NCI-H748 treated with DMSO at 0.1 percent for 48 hours (cell line): ENCODE measurements at regions not wholly inside any gene's neighbourhood (a gene's known extent, or its start where the extent isn't known, plus 50 kb on each side); places are given as distances from the start of the nearest gene placed in this dataset.

Experiments used
- DNase-seq: peaks from one replicate; lab custom pipeline; 2025; lab: John Stamatoyannopoulos, UW

DNA sequence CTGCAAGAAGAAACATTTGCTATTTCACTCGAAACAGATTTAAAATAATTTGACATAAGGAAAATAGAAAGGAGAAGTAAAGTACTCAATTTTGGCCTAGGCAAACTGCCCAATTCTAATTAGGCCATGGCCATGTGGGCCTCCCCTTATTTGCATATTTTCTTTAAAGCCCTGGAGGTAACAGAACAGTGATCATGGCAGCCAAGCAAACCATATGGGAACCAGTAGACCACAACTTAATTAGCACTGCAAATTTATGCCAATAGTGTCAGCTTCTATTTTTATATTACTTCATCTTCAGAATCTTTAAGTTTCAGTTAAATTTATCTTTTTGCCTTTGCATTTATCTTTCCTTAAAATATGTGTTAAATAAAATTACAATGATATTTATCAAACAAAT is 63.3 kb upstream of the THSD7A start:
- DNase-seq = peak; percentile 38

DNA sequence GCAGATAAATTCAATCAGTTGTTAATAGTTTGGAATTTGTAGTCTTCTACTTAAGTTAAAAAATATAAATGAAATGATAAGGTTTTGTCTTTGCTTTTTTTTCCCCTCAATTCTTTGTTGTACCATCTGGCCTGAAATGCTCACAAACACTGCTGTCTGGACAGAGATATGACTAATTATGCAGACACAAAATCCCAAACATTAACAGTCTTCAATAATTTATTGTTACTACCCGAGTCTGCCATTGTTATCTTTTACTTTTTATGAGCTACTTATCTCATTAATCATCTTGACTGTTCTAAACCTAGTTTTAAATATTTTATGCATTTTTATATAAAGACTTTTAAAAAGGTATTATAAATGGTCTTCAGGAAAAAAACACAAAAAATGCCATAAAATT is 64.7 kb upstream of the THSD7A start:
- no peak for DNase-seq

DNA sequence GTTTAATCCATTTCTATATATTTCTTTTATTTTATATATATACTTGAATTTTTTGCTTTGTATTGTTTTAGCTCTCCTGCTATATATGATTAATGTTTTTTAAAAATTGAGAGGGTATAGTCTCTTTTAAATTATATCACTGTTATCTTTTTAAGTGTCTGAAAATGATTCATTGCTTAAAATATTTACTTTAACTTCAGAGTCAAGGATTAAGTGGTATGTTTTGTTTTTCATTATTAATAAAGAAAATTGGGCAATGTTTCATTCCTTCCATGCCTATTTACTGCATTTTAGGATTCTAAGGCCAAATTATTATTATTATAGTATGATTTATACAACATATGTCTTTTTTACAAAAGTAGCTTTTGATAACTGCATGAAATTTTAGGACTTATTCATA is 67.2 kb upstream of the THSD7A start:
- DNase-seq = no peak

DNA sequence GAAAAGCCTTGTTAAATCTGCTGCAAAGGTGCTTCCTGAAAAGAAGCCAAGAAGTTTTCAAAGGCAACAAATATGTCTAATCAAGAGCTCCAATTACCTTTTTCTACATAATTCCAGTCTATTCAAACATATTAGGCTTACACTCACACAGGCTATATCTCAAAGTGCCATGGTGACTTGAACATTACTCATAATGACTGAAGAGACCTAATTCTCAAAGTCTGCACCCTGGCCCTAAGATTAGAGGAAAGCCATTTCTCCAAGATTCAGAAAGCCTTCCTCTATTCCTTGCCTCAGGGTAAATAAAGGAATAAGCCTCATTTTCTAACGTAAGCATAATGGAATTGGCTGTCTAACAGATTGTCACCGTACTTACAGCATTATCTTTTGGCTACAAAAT is 78.3 kb upstream of the THSD7A start:
- DNase-seq = no peak

DNA sequence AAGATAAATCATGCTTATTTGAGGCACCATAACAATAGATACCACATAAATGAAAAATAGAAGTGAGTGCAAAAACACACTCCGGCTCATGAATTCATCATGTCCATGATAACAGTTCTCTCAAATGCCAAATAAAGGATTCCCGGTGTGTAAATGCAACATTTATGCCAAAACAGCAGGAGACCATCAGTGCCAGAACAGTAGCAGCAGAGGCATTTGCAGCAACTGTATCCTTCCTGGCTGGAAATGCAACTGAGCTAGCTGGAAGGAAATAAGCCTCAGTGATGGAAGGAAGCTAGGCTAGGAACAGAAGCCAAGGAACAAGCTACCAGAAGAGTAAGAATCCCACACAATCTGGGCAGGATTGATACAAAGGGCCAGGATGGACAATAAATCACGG is 79.9 kb upstream of the THSD7A start:
- no peak for DNase-seq

DNA sequence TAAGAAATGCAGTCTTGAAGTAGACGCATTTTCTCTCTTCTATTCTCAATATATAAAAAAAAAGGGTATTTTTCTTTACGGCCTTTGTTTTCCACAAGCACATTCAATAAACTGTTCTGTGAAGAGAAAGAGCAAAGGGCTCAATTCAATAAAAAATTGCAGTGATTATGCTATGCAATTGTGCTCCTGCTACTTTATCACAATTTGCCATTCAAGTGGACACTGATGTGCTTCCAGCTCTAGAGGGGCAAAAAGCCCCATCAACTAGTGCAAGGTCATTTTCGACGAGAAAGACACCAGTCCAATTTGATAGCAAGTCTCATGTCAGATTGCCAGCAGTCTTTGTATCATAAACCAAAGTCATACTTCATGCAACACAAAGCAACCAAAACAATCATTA is 82.6 kb upstream of the THSD7A start:
- no peak for DNase-seq

DNA sequence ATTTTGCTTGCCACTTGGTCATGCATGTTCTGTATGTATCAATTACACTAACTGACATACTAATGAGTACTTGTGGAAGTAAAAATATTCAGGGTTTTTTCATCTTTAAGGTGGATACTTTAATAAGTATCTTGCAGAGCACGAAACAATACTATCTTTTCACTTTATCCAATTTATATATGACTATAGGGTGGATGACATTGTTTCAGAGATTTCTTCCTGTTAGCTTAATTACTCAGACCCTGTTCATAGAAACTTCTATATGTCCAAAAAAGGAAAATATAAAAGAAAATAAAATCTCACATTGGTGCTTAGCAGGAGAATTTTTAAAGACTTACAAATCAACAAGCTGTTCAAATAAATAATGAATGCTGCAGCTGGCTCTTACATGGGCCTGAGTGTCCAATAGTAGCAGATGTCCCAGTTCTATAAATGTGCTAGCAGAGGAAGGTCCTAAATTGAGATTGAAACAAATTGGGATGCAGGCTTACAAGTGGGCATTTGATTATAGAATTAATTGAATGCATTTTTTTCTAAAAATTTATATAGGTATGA is 91.5 kb upstream of the THSD7A start:
- no peak for DNase-seq

DNA sequence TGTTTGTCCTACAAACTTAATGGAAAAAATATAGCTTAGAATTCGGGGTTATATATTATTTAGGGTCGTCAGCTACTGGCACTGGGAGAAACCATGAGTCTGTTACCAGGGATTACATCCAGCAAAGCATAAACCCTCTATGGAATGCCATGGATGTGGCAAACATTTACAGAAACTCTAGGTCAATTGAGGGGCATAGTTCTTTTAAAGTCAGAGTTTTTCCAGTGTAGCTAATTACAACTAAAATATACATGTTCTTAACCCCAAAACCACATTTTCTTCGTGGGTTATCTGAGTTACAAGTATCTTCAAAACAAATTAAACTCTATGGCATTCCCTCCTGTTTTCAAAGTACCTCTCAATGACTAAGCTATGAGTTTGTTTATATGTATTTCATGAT is 99.3 kb upstream of the THSD7A start:
- no peak for DNase-seq

DNA sequence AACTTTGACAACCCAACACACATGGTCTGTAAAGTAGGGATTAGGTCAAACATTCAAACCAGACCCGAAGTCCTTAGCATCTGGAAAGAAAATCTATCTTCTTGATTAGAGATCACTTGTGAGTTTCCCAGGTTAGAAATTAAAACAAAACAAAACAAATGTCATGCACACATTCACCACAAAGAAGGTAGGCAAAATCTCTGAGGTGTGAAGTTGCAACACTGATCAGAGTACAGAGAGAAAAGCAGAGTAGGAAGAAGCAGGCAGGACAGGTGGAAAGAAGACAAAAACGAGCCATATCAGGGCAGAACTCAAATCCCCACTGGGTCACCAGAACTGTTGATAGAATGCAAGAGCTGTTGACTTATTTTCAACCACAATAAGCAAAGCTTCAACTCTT is 102.8 kb upstream of the THSD7A start:
- no peak for DNase-seq

DNA sequence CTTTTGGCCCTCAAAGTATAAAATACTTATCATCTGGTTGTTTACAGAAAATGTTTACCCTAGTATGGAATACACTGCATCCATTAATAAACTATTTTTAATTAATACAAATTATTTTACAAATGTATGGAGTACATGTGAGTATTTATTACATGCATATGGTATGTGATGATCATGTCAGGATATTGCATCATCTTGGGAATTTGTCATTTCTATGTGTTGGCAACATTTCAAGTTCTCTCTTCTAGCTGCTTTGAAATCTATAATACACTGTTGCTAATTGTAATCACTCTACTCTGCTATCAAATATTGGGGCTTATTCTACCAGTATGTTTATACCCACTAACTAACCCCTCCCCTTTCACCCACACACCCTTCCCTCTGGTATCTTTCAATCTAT is 103.9 kb upstream of the THSD7A start:
- DNase-seq = no peak

DNA sequence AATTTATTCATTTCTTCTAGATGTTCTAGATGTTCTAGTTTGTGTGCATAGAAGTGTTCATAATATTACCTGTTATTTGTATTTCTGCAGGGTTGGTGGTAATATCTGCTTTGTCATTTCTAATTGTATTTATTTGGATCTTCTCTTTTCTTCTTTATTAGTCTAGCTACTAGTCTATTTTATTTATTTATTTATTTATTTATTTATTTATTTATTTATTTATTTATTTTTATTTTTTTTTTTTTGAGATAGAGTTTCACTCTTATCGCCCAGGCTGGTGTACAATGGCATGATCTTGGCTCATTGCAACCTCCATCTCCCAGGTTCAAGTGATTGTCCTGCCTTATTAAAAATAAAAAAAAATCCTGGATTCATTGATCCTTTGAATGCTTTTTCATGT is 114.8 kb upstream of the THSD7A start:
- no peak for DNase-seq

DNA sequence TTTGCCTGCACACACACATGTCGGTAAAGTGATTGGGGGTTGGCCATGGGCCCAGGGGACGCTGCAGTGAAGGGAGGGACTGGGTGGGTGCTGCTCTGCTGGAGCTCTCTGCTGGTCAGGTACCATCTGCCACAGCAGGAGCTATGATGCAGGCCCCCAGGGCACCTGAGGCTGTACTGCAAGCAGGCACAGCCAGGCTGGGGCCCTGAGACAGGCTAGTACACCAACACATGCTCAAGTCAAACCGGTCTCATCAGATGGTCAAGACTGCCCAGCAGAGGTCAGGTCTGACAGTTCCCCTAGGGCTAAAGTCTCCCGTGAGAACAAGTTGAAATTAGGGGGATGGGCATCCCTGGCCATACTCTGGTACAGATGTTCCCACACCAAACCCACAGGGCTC is 118.3 kb upstream of the THSD7A start:
- no peak for DNase-seq

DNA sequence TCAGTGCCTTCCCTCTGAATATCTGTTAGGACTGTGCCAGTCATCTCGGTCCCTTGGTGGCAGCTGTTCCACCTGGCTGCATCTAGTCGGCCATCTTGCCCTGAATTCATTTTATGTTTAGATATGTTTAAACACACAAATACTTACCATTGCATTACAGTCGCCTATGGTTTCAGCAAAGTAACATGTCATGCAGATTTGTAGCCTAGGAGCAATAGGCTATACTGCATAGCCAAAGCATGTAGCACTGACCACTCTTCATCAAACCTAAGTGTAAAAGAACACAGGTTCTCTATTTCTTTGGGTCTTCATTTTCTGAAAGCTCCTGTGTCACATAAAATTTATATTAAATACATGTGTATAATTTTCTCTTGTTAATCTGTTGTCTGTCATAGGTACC is 118.9 kb upstream of the THSD7A start:
- no peak for DNase-seq

DNA sequence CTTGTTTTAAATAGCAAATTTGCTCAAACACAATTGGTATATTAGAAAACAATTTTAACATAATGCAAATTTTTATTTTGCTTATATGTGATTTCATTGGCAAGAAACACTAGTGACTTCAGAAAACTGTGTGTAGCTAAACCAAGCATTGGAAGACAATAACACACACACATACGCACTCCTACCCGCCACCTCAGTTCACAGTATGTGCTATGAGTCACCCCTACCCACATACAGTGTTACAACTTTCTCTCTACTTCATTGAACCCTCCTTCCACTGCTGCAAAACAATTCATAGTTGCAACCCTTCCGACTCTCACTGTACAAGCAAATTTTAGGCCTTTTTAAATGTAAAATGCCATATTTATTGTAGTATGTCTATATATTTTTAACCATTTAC is 119.9 kb upstream of the THSD7A start:
- no peak for DNase-seq

DNA sequence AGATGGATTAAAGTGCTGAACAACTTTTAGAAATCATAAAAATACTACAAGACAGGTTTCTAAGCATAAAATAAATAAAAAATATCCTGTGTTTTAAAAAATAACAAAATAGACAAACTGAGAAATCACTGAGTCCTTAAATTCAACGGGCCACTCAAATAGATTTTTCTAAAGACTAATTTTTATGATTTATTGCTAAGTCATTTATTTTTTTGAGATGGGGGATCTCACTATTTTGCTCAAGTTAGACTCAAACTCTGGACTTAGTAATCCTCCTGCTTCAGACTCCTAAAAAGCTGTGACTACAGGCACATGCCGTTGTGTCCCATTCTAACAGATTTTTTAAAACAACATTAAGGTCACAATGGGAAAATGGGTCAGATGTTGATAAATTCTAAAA is 121.0 kb upstream of the THSD7A start:
- no peak for DNase-seq

DNA sequence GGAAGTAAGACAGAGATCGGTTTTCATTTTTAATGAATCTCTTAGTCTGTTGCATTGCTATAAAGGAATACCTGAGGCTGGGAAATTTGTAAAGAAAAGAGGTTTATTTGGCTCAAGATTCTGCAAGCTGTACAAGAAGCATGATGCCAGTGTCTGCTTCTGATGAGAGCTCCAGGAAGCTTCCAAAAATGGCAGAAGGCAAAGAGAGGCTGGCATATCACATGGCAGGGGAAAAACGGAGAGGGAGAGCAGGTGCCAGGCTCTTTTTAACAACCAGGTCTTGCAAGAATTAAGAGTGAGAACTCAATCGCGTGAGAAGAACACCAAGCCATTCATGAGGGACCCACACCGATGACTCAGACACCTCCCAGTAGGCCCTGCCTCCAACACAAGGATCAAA is 125.0 kb upstream of the THSD7A start:
- no peak for DNase-seq

DNA sequence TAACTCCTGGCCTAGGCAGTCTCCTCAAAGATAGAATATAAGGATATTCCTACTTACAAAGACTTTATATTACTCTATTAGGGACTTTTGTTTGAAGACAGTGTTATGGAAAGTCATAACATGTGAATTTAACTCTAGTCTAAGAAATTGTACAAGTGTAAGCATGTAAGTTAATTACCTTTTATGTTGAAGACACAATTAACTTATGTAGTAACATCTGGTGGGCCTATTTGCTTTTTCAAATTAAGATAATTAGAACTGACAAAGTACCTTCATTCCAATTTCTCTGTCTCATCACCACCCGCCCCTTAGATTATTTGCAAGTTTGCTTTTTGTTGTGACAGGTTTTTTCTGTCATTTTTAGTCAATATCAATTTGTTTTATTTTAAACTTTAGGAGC is 126.0 kb upstream of the THSD7A start:
- no peak for DNase-seq

DNA sequence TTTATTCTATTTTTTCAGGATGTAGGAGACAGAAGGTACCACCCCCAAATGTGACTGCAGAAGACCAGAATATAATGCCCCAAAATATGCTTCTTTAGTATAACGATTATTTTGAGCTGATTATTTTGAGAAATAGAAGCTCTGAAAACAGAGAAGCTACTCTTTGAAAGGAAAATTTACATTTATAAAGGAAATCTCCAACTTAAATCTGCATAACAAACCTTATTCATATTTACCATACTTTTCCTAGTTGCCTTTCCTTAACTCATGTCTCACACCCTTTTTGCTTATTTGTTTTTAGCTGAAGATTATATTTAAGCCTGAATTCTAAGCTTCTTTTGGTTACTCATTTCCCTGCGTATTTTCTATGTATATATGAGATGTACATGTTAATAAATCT is 127.1 kb upstream of the THSD7A start:
- no peak for DNase-seq

DNA sequence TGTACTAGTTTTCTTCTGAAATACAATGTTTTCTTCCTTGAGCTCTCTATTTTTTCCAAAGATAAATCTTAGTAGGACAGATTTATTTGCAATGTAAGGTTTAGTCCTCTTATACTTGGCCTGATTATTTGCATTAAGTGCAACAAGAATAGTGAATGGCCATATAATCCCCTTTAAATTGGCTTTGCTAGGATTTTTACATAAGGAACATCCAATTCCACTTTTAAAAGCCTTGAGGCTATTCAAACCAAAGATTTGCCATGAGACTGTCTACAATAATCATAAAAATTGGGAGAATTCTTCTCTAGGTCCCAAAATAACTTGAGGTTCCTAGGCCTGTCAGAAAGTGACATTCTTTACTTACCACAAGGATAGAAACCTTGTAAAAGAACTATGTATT is 128.6 kb upstream of the THSD7A start:
- no peak for DNase-seq

DNA sequence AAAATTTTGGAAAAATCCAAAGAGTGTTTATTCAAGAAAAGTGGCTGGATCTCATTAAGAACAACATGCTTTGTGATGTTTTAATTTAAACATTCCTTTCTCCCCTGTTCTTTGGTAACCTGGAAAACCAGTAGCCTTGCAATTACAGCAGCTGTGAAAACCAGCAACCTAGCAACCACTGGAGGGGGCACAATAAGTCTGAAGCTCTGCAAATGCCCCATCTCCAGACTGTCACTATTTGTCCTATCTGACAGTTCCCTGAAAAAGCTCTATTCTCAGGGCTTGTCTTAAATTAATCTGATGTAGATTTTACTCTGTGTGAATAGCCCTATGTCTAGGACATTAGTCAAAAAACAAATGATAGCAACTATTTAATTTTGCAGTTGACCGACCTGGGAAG is 137.6 kb upstream of the THSD7A start:
- DNase-seq = no peak

DNA sequence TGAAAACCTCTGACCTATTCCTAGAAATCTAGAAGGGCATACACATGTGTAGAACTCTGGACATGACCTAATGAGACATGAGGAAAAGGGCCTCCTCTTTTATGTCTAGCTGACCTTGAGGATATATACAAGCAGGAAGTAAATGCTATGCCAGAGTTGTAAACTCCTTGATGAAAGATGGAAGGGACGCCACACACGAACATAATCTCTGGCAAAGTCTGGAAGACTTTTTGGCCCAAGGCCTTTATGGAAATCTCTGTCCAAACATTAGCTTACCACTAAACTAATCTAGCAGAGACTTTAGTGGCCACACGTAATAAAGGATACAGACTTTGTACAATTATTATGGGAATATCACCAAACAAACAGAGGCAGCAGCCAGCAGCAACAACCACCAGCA is 138.1 kb upstream of the THSD7A start:
- no peak for DNase-seq

DNA sequence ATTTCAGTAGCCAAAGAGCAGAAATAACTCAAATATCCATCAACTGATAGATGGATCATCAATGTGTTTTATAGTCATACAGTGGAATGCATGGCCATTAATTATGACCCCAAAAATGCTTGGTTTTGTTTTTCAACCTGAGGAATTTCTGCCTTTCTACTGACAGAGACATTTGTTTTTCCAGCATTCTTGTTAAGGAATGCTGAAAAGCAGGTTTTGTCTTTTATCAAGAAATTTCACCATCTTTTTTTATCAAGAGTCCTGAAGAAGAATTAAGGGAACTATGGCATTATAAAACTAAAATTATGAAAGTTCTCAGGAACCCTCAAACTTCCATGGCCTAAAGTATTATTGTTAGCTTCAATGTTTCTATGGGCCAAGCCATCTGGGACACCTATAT is 153.4 kb upstream of the THSD7A start:
- DNase-seq = no peak

DNA sequence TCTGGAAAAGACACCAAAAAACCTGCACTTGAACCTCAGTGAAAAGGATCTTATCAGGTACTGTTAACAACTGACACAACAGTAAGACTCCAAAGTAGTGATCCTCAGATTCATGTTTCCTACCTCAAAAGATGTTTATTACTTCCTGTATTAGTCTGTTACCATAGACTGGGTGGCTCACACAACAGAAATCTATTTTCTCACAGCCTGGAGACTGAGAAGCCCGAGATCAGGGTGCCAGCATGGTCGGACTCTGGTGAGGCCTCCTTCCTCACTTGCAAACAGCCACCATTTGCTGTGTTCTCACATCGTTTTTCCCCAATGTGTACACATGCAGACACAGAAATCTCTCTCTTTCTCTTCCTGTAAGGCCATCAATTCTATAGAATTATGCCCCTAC is 154.0 kb upstream of the THSD7A start:
- DNase-seq = no peak

DNA sequence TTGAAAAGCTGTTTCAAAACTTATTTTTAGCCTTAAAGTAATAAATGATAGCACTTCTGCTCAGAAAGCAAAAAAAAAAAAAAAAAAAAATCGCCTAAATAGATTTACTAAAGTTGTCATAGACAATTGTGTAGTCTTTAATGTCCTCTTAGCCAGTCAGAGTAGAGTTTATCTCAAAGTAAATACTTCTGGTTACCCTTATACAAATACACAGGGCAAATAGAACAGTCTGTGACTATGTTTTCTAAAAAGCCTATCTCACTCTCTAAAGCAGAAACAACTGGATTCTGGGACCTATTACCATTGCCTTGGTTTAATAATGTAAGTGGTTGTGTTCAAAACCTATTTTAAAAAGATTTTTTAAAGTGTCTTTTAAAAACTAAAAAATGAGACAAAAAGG is 156.2 kb upstream of the THSD7A start:
- DNase-seq = no peak

DNA sequence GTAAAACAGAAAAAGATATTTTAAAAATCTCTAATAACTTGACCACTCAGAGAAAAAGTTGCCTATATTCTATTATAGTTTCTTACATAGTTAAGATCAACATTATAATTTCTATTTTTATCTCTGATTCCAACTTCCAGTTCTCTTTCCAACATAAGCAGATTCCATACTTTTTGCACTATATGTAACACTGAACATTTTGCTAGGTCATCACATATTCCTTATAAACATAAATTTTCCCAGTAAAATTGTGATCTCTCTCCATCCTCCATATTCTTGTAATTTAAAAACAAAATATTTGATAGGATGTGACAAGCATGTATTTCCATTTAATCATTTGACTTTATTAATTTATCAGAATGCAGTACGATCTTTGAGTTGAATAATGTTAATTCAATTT is 170.4 kb upstream of the THSD7A start:
- DNase-seq = no peak
